ENCODE measurements at regions not wholly inside any gene's neighbourhood (a gene's known extent, or its start where the extent isn't known, plus 50 kb on each side); places are given as distances from the start of the nearest gene placed in this dataset.
"Not testable (repeated sequence)": the region's sequence is repeated elsewhere in the genome, so short reads cannot be mapped to it uniquely, and the experiment has no call there.

DNA sequence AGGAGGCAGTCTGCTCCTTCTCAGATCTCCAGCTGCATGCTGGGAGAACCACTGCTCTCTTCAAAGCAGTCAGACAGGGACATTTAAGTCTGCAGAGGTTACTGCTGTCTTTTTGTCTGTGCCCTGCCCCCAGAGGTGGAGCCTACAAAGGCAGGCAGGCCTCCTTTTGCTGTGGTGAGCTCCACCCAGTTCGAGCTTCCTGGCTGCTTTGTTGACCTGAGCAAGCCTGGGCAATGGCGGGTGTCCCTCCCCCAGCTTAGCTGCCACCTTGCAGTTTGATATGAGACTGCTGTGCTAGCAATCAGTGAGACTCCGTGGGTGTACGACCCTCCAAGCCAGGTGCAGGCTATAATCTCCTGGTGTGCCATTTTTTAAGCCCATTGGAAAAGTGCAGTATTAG, 52.3 kb upstream of the HCN1 start:
- peaks cover 20 to 23% of the 10 kb centered on the region in 2 donors for H3K9me3 Mint-ChIP-seq
- H3K27ac Mint-ChIP-seq, H3K4me3 Mint-ChIP-seq, H3K4me1 Mint-ChIP-seq, ATAC-seq, H3K27me3 Mint-ChIP-seq, DNase-seq: not testable (repeated sequence)

Data from stimulated activated naive CD8-positive, alpha-beta T cell treated with anti-CD3 and anti-CD28 coated beads, Interleukin-15, amount 100 ng/mL, for 72 hours (primary cell).